ENCODE measurements at regions not wholly inside any gene's neighbourhood (a gene's known extent, or its start where the extent isn't known, plus 50 kb on each side); places are given as distances from the start of the nearest gene placed in this dataset.

- Histone ChIP-seq H4K20me1 (ENCODE audit: insufficient read depth, low read length) (no peaks in the 10 kb centered on the region), H4K8ac (ENCODE audit: low read depth in 2 of 2, low read length in 2 of 2) (no peak overlapping the region), H3K9ac (ENCODE audit: low read depth, low read length) (no peak overlapping the region), H3K23ac (ENCODE audit: low read depth, low read length) (no peak overlapping the region), H2BK5ac (ENCODE audit: low read depth, low read length, poor library complexity, severe bottlenecking) (no peak overlapping the region), H3K36me3 (ENCODE audit: control insufficient read depth, insufficient read depth, low read length) (no peaks in the 10 kb centered on the region), H3K4me3 (ENCODE audit: insufficient read depth, low read depth, low read length) (no peak overlapping the region), H3K56ac (ENCODE audit: extremely low read depth, insufficient read depth, low read length) (no peak overlapping the region), H2BK20ac (ENCODE audit: low read depth, low read length) (no peak overlapping the region), H3K9me3 (ENCODE audit: control insufficient read depth, insufficient read depth, low read length) (peaks cover 3% of the 10 kb centered on the region; the same call in 1 of the 2 replicates), H3K4me2 (ENCODE audit: low read depth, low read length) (no peak overlapping the region), H3K18ac (ENCODE audit: low read depth, low read length) (no peak overlapping the region), H2AK5ac (ENCODE audit: low read depth, low read length) (no peak overlapping the region), H3K9me1 (ENCODE audit: insufficient read depth, low read length) (no peaks in the 10 kb centered on the region), H2BK120ac (ENCODE audit: low read depth, low read length) (no peak overlapping the region), H4K91ac (ENCODE audit: insufficient read depth, low read depth, low read length) (no peak overlapping the region), H3K4ac (ENCODE audit: low read depth, low read length) (no peak overlapping the region), H3K14ac (replicated peaks; ENCODE audit: low read depth, low read length) (no peak overlapping the region), H3K27ac (ENCODE audit: insufficient read depth, low read length) (no peak overlapping the region), H2AFZ (replicated peaks; ENCODE audit: low read length, poor library complexity) (no peak overlapping the region), H3K4me1 (ENCODE audit: control insufficient read depth, insufficient read depth, low read length) (peaks cover 2% of the 10 kb centered on the region; the same call in 1 of the 2 replicates), H3K79me1 (ENCODE audit: low read depth in 1 of 2, low read length in 2 of 2) (no peaks in the 10 kb centered on the region), H3K27me3 (ENCODE audit: control insufficient read depth, insufficient read depth, low read length) (no peaks in the 10 kb centered on the region), H2AK9ac (replicated peaks; ENCODE audit: low read depth, low read length, poor library complexity) (no peak overlapping the region), H4K5ac (ENCODE audit: low read depth, low read length) (no peak overlapping the region), H2BK15ac (ENCODE audit: low read depth, low read length) (no peak overlapping the region)
- no CpG with 5 or more reads among the region's 3 CpGs for WGBS, 2 experiments (ENCODE audit: extremely low coverage in 2 of 2, insufficient read length in 1 of 2)
- dilution Hi-C loops (cut with HindIII; ENCODE audit: low sequenced_read_pairs, unreplicated experiment) = no loop called here
- no peak for DNase-seq
- BruUV-seq (replicated peaks) = no TSS peak
- ATAC-seq (ENCODE audit: low read depth) = no peak
- in situ Hi-C loops (cut with MboI; ENCODE audit: low sequenced_read_pairs) = no loop called here
- TF ChIP-seq ELK1 (IDR thresholded peaks at IDR 0.05; ENCODE audit: borderline replicate concordance, low read depth, low read length) = no peak
- no peak for TF ChIP-seq RCOR1 (IDR thresholded peaks at IDR 0.05; ENCODE audit: insufficient replicate concordance, low read length)
- no peak for TF ChIP-seq FOS (IDR thresholded peaks at IDR 0.05; ENCODE audit: low read depth, low read length)
- no peak for TF ChIP-seq SMC3 (IDR thresholded peaks at IDR 0.05; ENCODE audit: low read depth, low read length)
- TF ChIP-seq NFE2L2 (IDR thresholded peaks at IDR 0.05; ENCODE audit: low read depth, low read length) = no peak
- CTCF ChIA-PET = no interaction called here
- POLR2A ChIA-PET (ENCODE audit: unreplicated experiment) = no interaction called here
- intact Hi-C loops (cut with micrococcal nuclease) = no loop called here
Measured at GRCh38 chr6:16936893-16937292, 165.0 kb upstream of the STMND1 start.
